HG03045 (cell line): ENCODE measurements at regions not wholly inside any gene's neighbourhood (a gene's known extent, or its start where the extent isn't known, plus 50 kb on each side); places are given as distances from the start of the nearest gene placed in this dataset.

ENCODE experiments used
- ATAC-seq: cut with Tn5 transposase; IDR thresholded peaks from one replicate; pipeline ENCODE4 v1.9.1; 2021; ENCODE audit warnings: mild to moderate bottlenecking, moderate library complexity; ENCODE audit not compliant: unreplicated experiment

- no peak for ATAC-seq
Measured at GRCh38 chr15:70407955-70408354, 310.2 kb upstream of the TLE3 start.

GRCh38 chr15:70407336-70407670 is 309.6 kb upstream of the TLE3 start:
- ATAC-seq, result no peak

- ATAC-seq, result no peak
Measured at GRCh38 chr15:70406617-70407335, 309.1 kb upstream of the TLE3 start.

GRCh38 chr15:70401709-70402108 is 304.0 kb upstream of the TLE3 start:
- no peak for ATAC-seq

- ATAC-seq, result no peak
Measured at GRCh38 chr15:70400766-70401541, 303.2 kb upstream of the TLE3 start.

- no peak for ATAC-seq
Measured at GRCh38 chr15:70399204-70399603, 301.5 kb upstream of the TLE3 start.

GRCh38 chr15:70398694-70399093 is 301.0 kb upstream of the TLE3 start:
- no peak for ATAC-seq

- no peak for ATAC-seq
Measured at GRCh38 chr15:70396807-70397206, 299.1 kb upstream of the TLE3 start.

- ATAC-seq, result no peak
Measured at GRCh38 chr15:70395164-70395563, 297.4 kb upstream of the TLE3 start.

GRCh38 chr15:70390723-70391122 is 293.0 kb upstream of the TLE3 start:
- ATAC-seq, result no peak

GRCh38 chr15:70387993-70388392 is 290.3 kb upstream of the TLE3 start:
- ATAC-seq, result no peak

GRCh38 chr15:70387081-70387480 is 289.4 kb upstream of the TLE3 start:
- no peak for ATAC-seq

GRCh38 chr15:70385711-70386110 is 288.0 kb upstream of the TLE3 start:
- no peak for ATAC-seq

- ATAC-seq, result no peak
Measured at GRCh38 chr15:70385052-70385451, 287.3 kb upstream of the TLE3 start.

GRCh38 chr15:70383856-70384255 is 286.1 kb upstream of the TLE3 start:
- ATAC-seq, result no peak

GRCh38 chr15:70382762-70383458 is 285.2 kb upstream of the TLE3 start:
- no peak for ATAC-seq

- no peak for ATAC-seq
Measured at GRCh38 chr15:70382009-70382749, 284.5 kb upstream of the TLE3 start.

- no peak for ATAC-seq
Measured at GRCh38 chr15:70379938-70380883, 282.5 kb upstream of the TLE3 start.

- ATAC-seq, result no peak
Measured at GRCh38 chr15:70379134-70379533, 281.4 kb upstream of the TLE3 start.
